KMS-11 (cell line): ENCODE measurements at regions not wholly inside any gene's neighbourhood (a gene's known extent, or its start where the extent isn't known, plus 50 kb on each side); places are given as distances from the start of the nearest gene placed in this dataset.

Source experiments
- H2AFZ ChIP-seq: fragments of 200-600 bp; sonication (generic); 2 replicates; pipeline ENCODE4 v1.6.1; 2016; ENCODE audit warnings: antibody characterized with exemption, mixed run types, low read depth
- H3K27ac ChIP-seq: fragments of 200-600 bp; sonication (generic); 2 replicates; pipeline ENCODE4 v1.6.1; 2016; ENCODE audit warnings: mild to moderate bottlenecking, mixed run types
- H3K27me3 ChIP-seq: fragments of 200-600 bp; sonication (generic); 2 replicates; pipeline ENCODE4 v1.6.1; 2017; ENCODE audit warnings: mild to moderate bottlenecking, low read depth, mixed run types, moderate library complexity; ENCODE audit not compliant: insufficient read depth
- H3K36me3 ChIP-seq: fragments of 200-600 bp; sonication (generic); 2 replicates; pipeline ENCODE4 v1.6.1; 2017; ENCODE audit warnings: mild to moderate bottlenecking, mixed run types; ENCODE audit not compliant: insufficient read depth
- H3K4me1 ChIP-seq: fragments of 200-600 bp; sonication (generic); 2 replicates; pipeline ENCODE4 v1.6.1; 2016; ENCODE audit warnings: mild to moderate bottlenecking, low read depth, mixed run types; ENCODE audit not compliant: poor library complexity, severe bottlenecking
- H3K4me2 ChIP-seq: fragments of 200-600 bp; sonication (generic); 2 replicates; pipeline ENCODE4 v1.7.0; 2016; ENCODE audit warnings: mild to moderate bottlenecking, mixed run types
- H3K4me3 ChIP-seq: fragments of 200-600 bp; sonication (generic); IDR thresholded peaks from 2 replicates; pipeline ENCODE4 v1.6.1; 2017; ENCODE audit warnings: low read depth, low read length, mixed read lengths; ENCODE audit not compliant: insufficient read depth
- H3K79me2 ChIP-seq: fragments of 200-600 bp; sonication (generic); 2 replicates; pipeline ENCODE4 v1.6.1; 2016; ENCODE audit warnings: low read depth, mixed run types; ENCODE audit not compliant: insufficient read depth
- H3K9ac ChIP-seq: fragments of 200-600 bp; sonication (generic); 2 replicates; pipeline ENCODE4 v1.6.1; 2016; ENCODE audit warnings: mild to moderate bottlenecking, mixed run types
- H4K20me1 ChIP-seq: fragments of 200-600 bp; sonication (generic); 2 replicates; pipeline ENCODE4 v1.6.1; 2016; ENCODE audit warnings: mild to moderate bottlenecking, mixed run types; ENCODE audit not compliant: insufficient read depth
- CTCF ChIP-seq: fragments of 200-600 bp; sonication (generic); conservative IDR thresholded peaks from 2 replicates; pipeline ENCODE4 v1.6.1; 2017; ENCODE audit warnings: low read depth, mild to moderate bottlenecking, antibody characterized with exemption, low read length, moderate library complexity, mixed read lengths

- Histone ChIP-seq H3K36me3 (no peaks in the 10 kb centered on the region), H3K27ac (no peak overlapping the region), H3K4me3 (no peak overlapping the region), H4K20me1 (no peaks in the 10 kb centered on the region), H2AFZ (no peak overlapping the region), H3K4me1 (no peaks in the 10 kb centered on the region), H3K79me2 (no peaks in the 10 kb centered on the region), H3K4me2 (no peak overlapping the region), H3K9ac (no peak overlapping the region), H3K27me3 (no peaks in the 10 kb centered on the region)
- no peak for TF ChIP-seq CTCF
Observed at GRCh38 chr4:54368281-54369265, 139.5 kb downstream of the PDGFRA start.

- no peak overlapping the region for H3K27ac ChIP-seq
- no peak overlapping the region for H3K9ac ChIP-seq
- H3K4me2 ChIP-seq: no peak overlapping the region
- H3K27me3 ChIP-seq: no peaks in the 10 kb centered on the region
- H4K20me1 ChIP-seq: no peaks in the 10 kb centered on the region
- no peaks in the 10 kb centered on the region for H3K4me1 ChIP-seq
- TF ChIP-seq CTCF: no peak
- H3K79me2 ChIP-seq: no peaks in the 10 kb centered on the region
- no peak overlapping the region for H3K4me3 ChIP-seq
- no peaks in the 10 kb centered on the region for H3K36me3 ChIP-seq
- H2AFZ ChIP-seq: no peak overlapping the region
Observed at GRCh38 chr4:54371173-54371572, 142.1 kb downstream of the PDGFRA start.

- no peaks in the 10 kb centered on the region for H4K20me1 ChIP-seq
- no peaks in the 10 kb centered on the region for H3K27me3 ChIP-seq
- H3K27ac ChIP-seq: no peak overlapping the region
- H3K4me1 ChIP-seq: no peaks in the 10 kb centered on the region
- H3K79me2 ChIP-seq: no peaks in the 10 kb centered on the region
- H3K4me3 ChIP-seq: no peak overlapping the region
- no peak overlapping the region for H2AFZ ChIP-seq
- H3K36me3 ChIP-seq: no peaks in the 10 kb centered on the region
- no peak for TF ChIP-seq CTCF
- H3K9ac ChIP-seq: no peak overlapping the region
- H3K4me2 ChIP-seq: no peak overlapping the region
Observed at GRCh38 chr4:54372951-54373350, 143.9 kb downstream of the PDGFRA start.

- no peak overlapping the region for H3K4me3 ChIP-seq
- no peak overlapping the region for H2AFZ ChIP-seq
- H3K27ac ChIP-seq: no peak overlapping the region
- no peaks in the 10 kb centered on the region for H4K20me1 ChIP-seq
- no peaks in the 10 kb centered on the region for H3K27me3 ChIP-seq
- no peaks in the 10 kb centered on the region for H3K36me3 ChIP-seq
- H3K9ac ChIP-seq: no peak overlapping the region
- no peaks in the 10 kb centered on the region for H3K79me2 ChIP-seq
- no peak for TF ChIP-seq CTCF
- no peaks in the 10 kb centered on the region for H3K4me1 ChIP-seq
- no peak overlapping the region for H3K4me2 ChIP-seq
Observed at GRCh38 chr4:54373718-54374210, 144.7 kb downstream of the PDGFRA start.
